ENCODE measurements at regions not wholly inside any gene's neighbourhood (a gene's known extent, or its start where the extent isn't known, plus 50 kb on each side); places are given as distances from the start of the nearest gene placed in this dataset.

DNA sequence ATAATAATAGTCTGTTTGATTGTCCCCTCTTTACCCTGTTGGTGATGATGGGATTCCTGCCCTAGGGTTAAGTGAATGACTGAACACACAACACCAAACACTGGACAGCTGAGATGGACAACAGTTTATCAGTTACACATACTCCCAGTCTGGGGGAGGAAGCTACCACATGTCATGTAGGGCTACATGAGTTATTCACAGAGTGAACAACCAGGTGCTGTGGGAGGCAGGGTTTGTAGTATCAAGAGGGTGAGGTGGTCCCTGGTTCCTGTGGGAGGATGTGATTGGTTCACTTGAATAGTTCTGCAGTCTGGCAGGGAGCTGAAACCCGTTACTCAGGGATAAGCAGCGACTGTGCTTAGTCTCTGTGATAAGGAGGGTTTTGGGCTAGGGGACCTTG is 88.8 kb upstream of the AP1S2 start:
- ChIA-PET POLR2A (no interaction called here), CTCF (no interaction called here)
- H3K4me1 Mint-ChIP-seq (ENCODE audit: low read depth): no peaks in the 10 kb centered on the region
- intact Hi-C loops (cut with micrococcal nuclease): no loop called here
- ATAC-seq: no peak
- TF ChIP-seq, protein P1, sequence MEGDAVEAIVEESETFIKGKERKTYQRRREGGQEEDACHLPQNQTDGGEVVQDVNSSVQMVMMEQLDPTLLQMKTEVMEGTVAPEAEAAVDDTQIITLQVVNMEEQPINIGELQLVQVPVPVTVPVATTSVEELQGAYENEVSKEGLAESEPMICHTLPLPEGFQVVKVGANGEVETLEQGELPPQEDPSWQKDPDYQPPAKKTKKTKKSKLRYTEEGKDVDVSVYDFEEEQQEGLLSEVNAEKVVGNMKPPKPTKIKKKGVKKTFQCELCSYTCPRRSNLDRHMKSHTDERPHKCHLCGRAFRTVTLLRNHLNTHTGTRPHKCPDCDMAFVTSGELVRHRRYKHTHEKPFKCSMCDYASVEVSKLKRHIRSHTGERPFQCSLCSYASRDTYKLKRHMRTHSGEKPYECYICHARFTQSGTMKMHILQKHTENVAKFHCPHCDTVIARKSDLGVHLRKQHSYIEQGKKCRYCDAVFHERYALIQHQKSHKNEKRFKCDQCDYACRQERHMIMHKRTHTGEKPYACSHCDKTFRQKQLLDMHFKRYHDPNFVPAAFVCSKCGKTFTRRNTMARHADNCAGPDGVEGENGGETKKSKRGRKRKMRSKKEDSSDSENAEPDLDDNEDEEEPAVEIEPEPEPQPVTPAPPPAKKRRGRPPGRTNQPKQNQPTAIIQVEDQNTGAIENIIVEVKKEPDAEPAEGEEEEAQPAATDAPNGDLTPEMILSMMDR (IDR thresholded peaks at IDR 0.05): no peak
- no peak overlapping the region for H3K4me3 Mint-ChIP-seq
- H3K9me3 Mint-ChIP-seq: no peaks in the 10 kb centered on the region
- peaks cover 4% of the 10 kb centered on the region for H3K27me3 Mint-ChIP-seq
- no peak for DNase-seq
- H3K36me3 Mint-ChIP-seq (ENCODE audit: low read depth): no peaks in the 10 kb centered on the region
- no peak overlapping the region for H3K27ac Mint-ChIP-seq

DNA sequence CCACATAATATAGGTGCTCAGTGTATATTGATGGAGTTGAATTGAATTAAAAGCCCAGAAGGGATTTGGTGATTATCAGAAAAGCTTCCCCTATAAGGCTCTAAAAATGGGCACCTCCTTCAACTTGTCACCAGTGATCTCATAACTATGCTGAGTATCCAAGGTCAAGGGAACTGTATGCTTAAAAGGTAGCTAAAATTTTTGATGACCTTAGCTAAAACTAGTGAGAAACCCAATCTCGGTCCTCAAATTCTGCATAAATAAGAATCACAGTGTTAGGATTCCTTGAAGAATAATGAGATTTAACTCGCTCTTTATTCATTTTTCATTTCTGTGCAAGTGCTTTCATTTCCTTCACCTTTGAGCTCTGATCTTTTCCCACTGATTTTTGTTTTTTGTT is 87.7 kb upstream of the AP1S2 start:
- Mint-ChIP-seq H3K27ac (no peak overlapping the region), H3K36me3 (ENCODE audit: low read depth) (no peaks in the 10 kb centered on the region), H3K27me3 (peaks cover 4% of the 10 kb centered on the region), H3K4me3 (no peak overlapping the region), H3K4me1 (ENCODE audit: low read depth) (no peaks in the 10 kb centered on the region), H3K9me3 (no peaks in the 10 kb centered on the region)
- intact Hi-C loops (cut with micrococcal nuclease): no loop called here
- no peak for ATAC-seq
- POLR2A ChIA-PET: no interaction called here
- DNase-seq: no peak
- TF ChIP-seq, protein P1 (IDR thresholded peaks at IDR 0.05): no peak
- CTCF ChIA-PET: no interaction called here

- H3K4me1 Mint-ChIP-seq (ENCODE audit: low read depth): peaks cover 7% of the 10 kb centered on the region
- H3K27me3 Mint-ChIP-seq: peaks cover 7% of the 10 kb centered on the region
- TF ChIP-seq, protein P1 (IDR thresholded peaks at IDR 0.05): no peak
- ChIA-PET CTCF (no interaction called here), POLR2A (no interaction called here)
- ATAC-seq (no peak), DNase-seq (no peak)
- intact Hi-C loops (cut with micrococcal nuclease): no loop called here
- H3K36me3 Mint-ChIP-seq (ENCODE audit: low read depth): no peaks in the 10 kb centered on the region
- H3K4me3 Mint-ChIP-seq: no peak overlapping the region
- no peak overlapping the region for H3K27ac Mint-ChIP-seq
- no peaks in the 10 kb centered on the region for H3K9me3 Mint-ChIP-seq
Measured at GRCh38 chrX:15939737-15940136, 85.1 kb upstream of the AP1S2 start.

- DNase-seq (no peak), ATAC-seq (no peak)
- Mint-ChIP-seq H3K9me3 (no peaks in the 10 kb centered on the region), H3K4me3 (no peak overlapping the region), H3K27ac (no peak overlapping the region), H3K36me3 (ENCODE audit: low read depth) (no peaks in the 10 kb centered on the region), H3K27me3 (peaks cover 7% of the 10 kb centered on the region), H3K4me1 (ENCODE audit: low read depth) (peaks cover 7% of the 10 kb centered on the region)
- TF ChIP-seq, protein P1 (IDR thresholded peaks at IDR 0.05): no peak
- intact Hi-C loops (cut with micrococcal nuclease): no loop called here
- POLR2A ChIA-PET: no interaction called here
- CTCF ChIA-PET: no interaction called here
Measured at GRCh38 chrX:15938072-15938471, 83.5 kb upstream of the AP1S2 start.

DNA sequence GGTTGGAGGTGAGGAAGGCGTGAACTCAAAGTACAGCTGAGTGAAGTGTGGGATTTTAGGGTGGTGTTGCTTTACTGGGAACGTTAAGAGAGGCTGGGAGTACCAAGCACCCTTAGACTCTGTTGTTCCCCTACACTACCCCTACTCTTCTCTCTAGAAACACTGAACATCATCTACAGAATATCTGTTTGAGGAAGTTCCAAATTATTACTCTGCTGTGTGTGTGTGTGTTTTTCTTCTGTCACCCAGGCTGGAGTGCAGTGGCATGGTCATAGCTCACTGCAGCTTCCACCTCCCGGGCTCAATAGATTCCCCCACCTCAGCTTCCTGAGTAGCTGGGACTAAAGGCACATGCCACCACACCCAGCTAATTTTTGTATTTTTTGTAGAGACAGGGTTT is 76.7 kb upstream of the AP1S2 start:
- ChIA-PET POLR2A (no interaction called here), CTCF (no interaction called here)
- no peak overlapping the region for H3K4me3 Mint-ChIP-seq
- no peaks in the 10 kb centered on the region for H3K36me3 Mint-ChIP-seq (ENCODE audit: low read depth)
- peaks cover 12% of the 10 kb centered on the region for H3K27me3 Mint-ChIP-seq
- intact Hi-C loops (cut with micrococcal nuclease): no loop called here
- no peak for ATAC-seq
- no peak overlapping the region for H3K27ac Mint-ChIP-seq
- no peak for DNase-seq
- TF ChIP-seq, protein P1 (IDR thresholded peaks at IDR 0.05): no peak
- H3K9me3 Mint-ChIP-seq: no peaks in the 10 kb centered on the region
- peaks cover 5% of the 10 kb centered on the region for H3K4me1 Mint-ChIP-seq (ENCODE audit: low read depth)
